H9 (cell line): ENCODE measurements at regions not wholly inside any gene's neighbourhood (a gene's known extent, or its start where the extent isn't known, plus 50 kb on each side); places are given as distances from the start of the nearest gene placed in this dataset.

Source experiments
- DNase-seq: peaks from one replicate; pipeline ENCODE4 v3.0.0-alpha.2; 2017
- H2AFZ ChIP-seq: one replicate; pipeline ENCODE4 v1.6.1; 2013; ENCODE audit warnings: mild to moderate bottlenecking, low read length, control low read depth, moderate library complexity
- H2AK5ac ChIP-seq: 2 replicates; pipeline ENCODE4 v1.6.1; 2013; ENCODE audit warnings: low read length, control low read depth, mixed read lengths; ENCODE audit not compliant: insufficient read length
- H2BK120ac ChIP-seq: one replicate; pipeline ENCODE4 v1.6.1; 2013; ENCODE audit warnings: low read depth, mild to moderate bottlenecking, low read length, control low read depth, inconsistent platforms; ENCODE audit not compliant: poor library complexity, severe bottlenecking
- H2BK12ac ChIP-seq: 2 replicates; pipeline ENCODE4 v1.6.1; 2013; ENCODE audit warnings: low read length, control low read depth, mixed read lengths, low read depth; ENCODE audit not compliant: insufficient read length
- H2BK15ac ChIP-seq: 2 replicates; pipeline ENCODE4 v1.6.1; 2013; ENCODE audit warnings: low read depth, low read length, control low read depth
- H2BK20ac ChIP-seq: one replicate; pipeline ENCODE4 v1.6.1; 2013; ENCODE audit warnings: low read depth, mild to moderate bottlenecking, low read length, control low read depth, inconsistent platforms; ENCODE audit not compliant: poor library complexity, severe bottlenecking
- H2BK5ac ChIP-seq: 2 replicates; pipeline ENCODE4 v1.6.1; 2013; ENCODE audit warnings: low read length, control low read depth, mixed read lengths; ENCODE audit not compliant: insufficient read length
- H3K14ac ChIP-seq: 2 replicates; pipeline ENCODE4 v1.6.1; 2013; ENCODE audit warnings: low read length, control low read depth; ENCODE audit not compliant: insufficient read depth
- H3K18ac ChIP-seq: 2 replicates; pipeline ENCODE4 v1.6.1; 2013; ENCODE audit warnings: low read depth, mild to moderate bottlenecking, mixed read lengths, low read length, control low read depth; ENCODE audit not compliant: insufficient read length
- H3K23ac ChIP-seq: 2 replicates; pipeline ENCODE4 v1.6.1; 2013; ENCODE audit warnings: low read length, control low read depth, mixed read lengths, low read depth; ENCODE audit not compliant: insufficient read length
- H3K23me2 ChIP-seq: 2 replicates; pipeline ENCODE4 v1.6.1; 2013; ENCODE audit warnings: low read depth, mild to moderate bottlenecking, mixed read lengths, low read length, control low read depth; ENCODE audit not compliant: insufficient read length, poor library complexity, severe bottlenecking
- H3K27ac ChIP-seq: 2 replicates; pipeline ENCODE4 v1.5.1; 2013; ENCODE audit warnings: low read length, control low read depth, mixed read lengths, low read depth; ENCODE audit not compliant: insufficient read length
- H3K27me3 ChIP-seq: 2 replicates; pipeline ENCODE4 v1.6.1; 2013; ENCODE audit warnings: low read length, control low read depth, inconsistent platforms; ENCODE audit not compliant: insufficient read depth
- H3K4ac ChIP-seq: 2 replicates; pipeline ENCODE4 v1.6.1; 2013; ENCODE audit warnings: low read depth, mild to moderate bottlenecking, control low read depth, inconsistent platforms, low read length, moderate library complexity
- H3K4me1 ChIP-seq: 2 replicates; pipeline ENCODE4 v1.6.1; 2013; ENCODE audit warnings: low read length, control low read depth, inconsistent platforms; ENCODE audit not compliant: insufficient read depth
- H3K4me2 ChIP-seq: 2 replicates; pipeline ENCODE4 v1.6.1; 2013; ENCODE audit warnings: low read length, control low read depth, mixed read lengths; ENCODE audit not compliant: insufficient read length, insufficient read depth
- H3K56ac ChIP-seq: 2 replicates; pipeline ENCODE4 v1.6.1; 2013; ENCODE audit warnings: low read depth, mild to moderate bottlenecking, mixed read lengths, low read length, control low read depth; ENCODE audit not compliant: insufficient read length
- H3K79me1 ChIP-seq: 2 replicates; pipeline ENCODE4 v1.6.1; 2013; ENCODE audit warnings: low read depth, mild to moderate bottlenecking, moderate library complexity, low read length, control low read depth, inconsistent platforms; ENCODE audit not compliant: insufficient read depth, poor library complexity, severe bottlenecking
- H3K79me2 ChIP-seq: 2 replicates; pipeline ENCODE4 v1.6.1; 2013; ENCODE audit warnings: low read length, control low read depth, inconsistent platforms; ENCODE audit not compliant: insufficient read depth
- H3K9ac ChIP-seq: 2 replicates; pipeline ENCODE4 v1.6.1; 2013; ENCODE audit warnings: low read length, control low read depth, mixed read lengths; ENCODE audit not compliant: insufficient read length; ENCODE audit errors: extremely low read depth
- H3K9me3 ChIP-seq: one replicate; pipeline ENCODE4 v1.6.1; 2013; ENCODE audit warnings: low read depth, low read length, inconsistent platforms; ENCODE audit not compliant: control insufficient read depth
- H3T11ph ChIP-seq: one replicate; pipeline ENCODE4 v1.6.1; 2013; ENCODE audit warnings: mild to moderate bottlenecking, low read length, control low read depth, inconsistent platforms
- H4K20me1 ChIP-seq: one replicate; pipeline ENCODE4 v1.6.1; 2013; ENCODE audit not compliant: control insufficient read depth, insufficient read length, insufficient read depth
- H4K5ac ChIP-seq: 2 replicates; pipeline ENCODE4 v1.6.1; 2013; ENCODE audit warnings: low read depth, mild to moderate bottlenecking, mixed read lengths, low read length, control low read depth; ENCODE audit not compliant: insufficient read length
- H4K8ac ChIP-seq: replicated peaks from 2 replicates; pipeline ENCODE4 v1.6.1; 2013; ENCODE audit warnings: low read length, control low read depth, mixed read lengths, low read depth; ENCODE audit not compliant: insufficient read length
- H4K91ac ChIP-seq: 2 replicates; pipeline ENCODE4 v1.6.1; 2013; ENCODE audit warnings: low read depth, mild to moderate bottlenecking, moderate library complexity, mixed read lengths, low read length, control low read depth; ENCODE audit not compliant: insufficient read length
- H3K27ac Mint-ChIP-seq, 3 experiments: 2 replicates in 2 of 3; 3 replicates in 1 of 3; pipeline ENCODE4 v1.8.0; 2020 to 2021; ENCODE audit warnings: mixed read lengths in 3 of 3, mild to moderate bottlenecking in 1 of 3, moderate library complexity in 1 of 3
- H3K27me3 Mint-ChIP-seq: 2 replicates; pipeline ENCODE4 v1.8.0; 2021; ENCODE audit warnings: low read depth, mild to moderate bottlenecking, moderate library complexity, mixed read lengths
- H3K36me3 Mint-ChIP-seq, 3 experiments: 2 replicates in 2 of 3; 3 replicates in 1 of 3; pipeline ENCODE4 v1.8.0; 2020 to 2021; ENCODE audit warnings: low read depth in 3 of 3, mixed read lengths in 3 of 3; ENCODE audit not compliant: insufficient read depth in 1 of 3
- H3K4me1 Mint-ChIP-seq, 2 experiments: 2 replicates each; pipeline ENCODE4 v1.8.0; 2020; ENCODE audit warnings: mixed read lengths in 2 of 2
- H3K4me3 Mint-ChIP-seq, 2 experiments: 2 replicates in 1 of 2; 3 replicates in 1 of 2; pipeline ENCODE4 v1.8.0; 2020 to 2021; ENCODE audit warnings: mild to moderate bottlenecking in 2 of 2, mixed read lengths in 2 of 2, moderate library complexity in 1 of 2
- H3K9me3 Mint-ChIP-seq, 2 experiments: 2 replicates in 1 of 2; 3 replicates in 1 of 2; pipeline ENCODE4 v1.8.0; 2020; ENCODE audit warnings: mild to moderate bottlenecking in 2 of 2, mixed read lengths in 2 of 2, moderate library complexity in 1 of 2
- WGBS: extraction: QIAGEN DNeasy Blood & Tissue Kit; methylation state at CpG from one replicate; pipeline ENCODE4 v1.1.7; 2013; ENCODE audit warnings: missing lambda C conversion rate, low lambda C conversion rate, mixed read lengths; ENCODE audit not compliant: insufficient read length; ENCODE audit errors: extremely low coverage; 5-methylcytosine and 5-hydroxymethylcytosine counted together
- TF ChIP-seq, protein P1 (sequence below): fragments of 200-600 bp; sonication (generic); conservative IDR thresholded peaks from 3 replicates; pipeline ENCODE4 v1.8.0; 2021; ENCODE audit warnings: antibody characterized with exemption, mild to moderate bottlenecking

DNA sequence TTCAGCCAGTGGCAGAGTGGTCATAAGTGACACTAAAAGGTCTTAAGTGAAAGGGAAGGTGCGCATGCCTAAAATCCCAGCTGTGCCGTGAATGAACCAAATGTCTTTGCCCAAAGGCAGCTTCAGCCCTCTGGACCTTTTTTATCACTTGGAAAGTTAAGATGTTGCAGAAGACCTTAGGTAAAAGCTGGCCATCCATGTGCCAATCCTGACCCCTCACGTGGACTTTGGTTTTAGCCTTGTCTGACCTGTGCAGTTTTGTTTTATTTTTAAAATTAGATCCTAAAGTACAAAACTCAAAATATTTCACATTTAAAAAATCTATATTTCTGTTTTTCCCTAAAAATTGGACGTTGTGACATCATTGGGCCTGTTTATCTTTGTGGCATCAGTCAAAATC lies 429.5 kb downstream of the STK39 start:
- Histone ChIP-seq H2BK15ac (no peak overlapping the region), H3K79me2 (no peaks in the 10 kb centered on the region), H3K23ac (no peak overlapping the region), H3T11ph (no peak overlapping the region), H3K9me3 (no peaks in the 10 kb centered on the region), H3K4me2 (no peak overlapping the region), H3K4ac (no peak overlapping the region), H4K20me1 (no peaks in the 10 kb centered on the region), H2BK5ac (no peak overlapping the region), H4K5ac (no peak overlapping the region), H2BK120ac (no peak overlapping the region), H4K91ac (no peak overlapping the region), H3K18ac (no peak overlapping the region), H3K27ac (no peak overlapping the region), H2BK12ac (no peak overlapping the region), H2AFZ (no peak overlapping the region), H3K4me1 (no peaks in the 10 kb centered on the region), H3K23me2 (no peaks in the 10 kb centered on the region), H2AK5ac (no peak overlapping the region), H2BK20ac (no peak overlapping the region), H4K8ac (no peak overlapping the region), H3K14ac (no peak overlapping the region), H3K27me3 (no peaks in the 10 kb centered on the region), H3K79me1 (no peaks in the 10 kb centered on the region), H3K9ac (no peak overlapping the region), H3K56ac (no peak overlapping the region)
- TF ChIP-seq, protein P1, sequence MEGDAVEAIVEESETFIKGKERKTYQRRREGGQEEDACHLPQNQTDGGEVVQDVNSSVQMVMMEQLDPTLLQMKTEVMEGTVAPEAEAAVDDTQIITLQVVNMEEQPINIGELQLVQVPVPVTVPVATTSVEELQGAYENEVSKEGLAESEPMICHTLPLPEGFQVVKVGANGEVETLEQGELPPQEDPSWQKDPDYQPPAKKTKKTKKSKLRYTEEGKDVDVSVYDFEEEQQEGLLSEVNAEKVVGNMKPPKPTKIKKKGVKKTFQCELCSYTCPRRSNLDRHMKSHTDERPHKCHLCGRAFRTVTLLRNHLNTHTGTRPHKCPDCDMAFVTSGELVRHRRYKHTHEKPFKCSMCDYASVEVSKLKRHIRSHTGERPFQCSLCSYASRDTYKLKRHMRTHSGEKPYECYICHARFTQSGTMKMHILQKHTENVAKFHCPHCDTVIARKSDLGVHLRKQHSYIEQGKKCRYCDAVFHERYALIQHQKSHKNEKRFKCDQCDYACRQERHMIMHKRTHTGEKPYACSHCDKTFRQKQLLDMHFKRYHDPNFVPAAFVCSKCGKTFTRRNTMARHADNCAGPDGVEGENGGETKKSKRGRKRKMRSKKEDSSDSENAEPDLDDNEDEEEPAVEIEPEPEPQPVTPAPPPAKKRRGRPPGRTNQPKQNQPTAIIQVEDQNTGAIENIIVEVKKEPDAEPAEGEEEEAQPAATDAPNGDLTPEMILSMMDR = no peak
- Mint-ChIP-seq H3K27ac (no peak overlapping the region), H3K4me3 (no peak overlapping the region), H3K9me3 (no peaks in the 10 kb centered on the region), H3K4me1 (peaks cover 6 to 15% of the 10 kb centered on the region in 2 experiments), H3K36me3 (peaks cover 13 to 26% (median 23%) of the 10 kb centered on the region in 3 experiments), H3K27me3 (no peaks in the 10 kb centered on the region)
- no peak for DNase-seq
- WGBS = no CpG with 5 or more reads among the region's 4 CpGs
